Sigmoid colon (tissue), 6 donors: ENCODE measurements at regions not wholly inside any gene's neighbourhood (a gene's known extent, or its start where the extent isn't known, plus 50 kb on each side); places are given as distances from the start of the nearest gene placed in this dataset.
"Not testable (repeated sequence)": the region's sequence is repeated elsewhere in the genome, so short reads cannot be mapped to it uniquely, and the experiment has no call there.

Source experiments
- DNase-seq: peaks from one replicate; pipeline ENCODE4 v3.0.0-alpha.2; 2019
- H3K27ac ChIP-seq, 4 donors: fragments of 200-600 bp; sonication (generic); one replicate each; pipeline ENCODE4 v1.5.1; 2016 to 2019; ENCODE audit warnings: mild to moderate bottlenecking in 1 of 4
- H3K27me3 ChIP-seq, 3 donors: fragments of 200-600 bp; sonication (generic); one replicate each; pipeline ENCODE4 v1.5.1; 2019; ENCODE audit warnings: mild to moderate bottlenecking in 1 of 3
- H3K36me3 ChIP-seq, 4 donors: fragments of 200-600 bp; sonication (generic); one replicate each; pipeline ENCODE4 v1.5.1; 2016 to 2019
- H3K4me1 ChIP-seq, 4 donors: fragments of 200-600 bp; sonication (generic); one replicate each; pipeline ENCODE4 v1.5.1; 2017 to 2019
- H3K4me3 ChIP-seq, 4 donors: fragments of 200-600 bp; sonication (generic); one replicate each; pipeline ENCODE4 v1.5.1; 2017 to 2019; ENCODE audit warnings: mild to moderate bottlenecking in 2 of 4, moderate library complexity in 1 of 4
- H3K9me3 ChIP-seq, 4 donors: fragments of 200-600 bp in 3 of 4; sonication (generic) in 3 of 4; one replicate each; pipeline versions ENCODE4 v1.5.1 to v1.6.1; 2013 to 2019
- CTCF ChIP-seq, 4 experiments: fragments of 450-650 bp in 3 of 4; fragments of 200-600 bp in 1 of 4; IDR thresholded peaks; one replicate each; pipeline ENCODE4 v1.5.1; 2016 to 2019; ENCODE audit warnings: antibody characterized with exemption in 4 of 4, mild to moderate bottlenecking in 3 of 4, moderate library complexity in 2 of 4
- EP300 ChIP-seq, 4 donors: sonication (generic); formaldehyde crosslinking; IDR thresholded peaks; one replicate each; pipeline ENCODE4 v1.6.1; 2017; ENCODE audit warnings: antibody characterized with exemption in 4 of 4
- POLR2A ChIP-seq, 2 donors: fragments of 450-650 bp; IDR thresholded peaks; one replicate each; pipeline ENCODE4 v1.6.1; 2016; ENCODE audit warnings: antibody characterized with exemption in 2 of 2, mild to moderate bottlenecking in 2 of 2, moderate library complexity in 2 of 2
- POLR2AphosphoS5 ChIP-seq, 4 donors: sonication (generic); formaldehyde crosslinking; IDR thresholded peaks; one replicate each; pipeline ENCODE4 v1.6.1; 2017; ENCODE audit warnings: antibody characterized with exemption in 4 of 4
- WGBS, 2 donors: extraction: QIAGEN DNeasy Blood & Tissue Kit; methylation state at CpG; one replicate each; pipeline ENCODE4 v1.1.7; 2013; 5-methylcytosine and 5-hydroxymethylcytosine counted together
- intact Hi-C: fragments of 100-400 bp; cut with DNase I; formaldehyde crosslinking; loops from one replicate; pipeline ENCODE4 v1.15.1; 2023
- donor health status: healthy with polysubstance abuse.
- donor health status: healthy.

- intact Hi-C loops, H3K4me1 ChIP-seq, H3K27ac ChIP-seq, DNase-seq, H3K36me3 ChIP-seq, H3K4me3 ChIP-seq, H3K9me3 ChIP-seq, H3K27me3 ChIP-seq: not testable (repeated sequence)
- WGBS, 2 donors: 94 to 96% methylated on average over 28 of the region's 28 CpGs
Observed at GRCh38 chr4:142897518-142897917, 51.4 kb upstream of the INPP4B start.

- Histone ChIP-seq H3K4me3 (no peak overlapping the region), H3K27me3 (no peaks in the 10 kb centered on the region), H3K9me3 (no peaks in the 10 kb centered on the region), H3K4me1 (no peaks in the 10 kb centered on the region), H3K27ac (no peak overlapping the region), H3K36me3 (no peaks in the 10 kb centered on the region)
- 93 to 96% methylated on average over 1 of the region's 1 CpG for WGBS, 2 donors
- intact Hi-C loops: no loop called here
- no peak for DNase-seq
- TF ChIP-seq CTCF (IDR thresholded peaks at IDR 0.05) (no peak), POLR2AphosphoS5 (IDR thresholded peaks at IDR 0.05) (no peak), POLR2A (IDR thresholded peaks at IDR 0.05) (no peak), EP300 (IDR thresholded peaks at IDR 0.05) (no peak)
Observed at GRCh38 chr4:142900622-142901021, 54.5 kb upstream of the INPP4B start.

- Histone ChIP-seq H3K27me3 (no peaks in the 10 kb centered on the region), H3K36me3 (no peaks in the 10 kb centered on the region), H3K4me3 (no peak overlapping the region), H3K4me1 (no peaks in the 10 kb centered on the region), H3K9me3 (no peaks in the 10 kb centered on the region), H3K27ac (no peak overlapping the region)
- WGBS, 2 donors: 69 to 75% methylated on average over 5 of the region's 5 CpGs
- DNase-seq: no peak
- TF ChIP-seq POLR2A (IDR thresholded peaks at IDR 0.05) (no peak), POLR2AphosphoS5 (IDR thresholded peaks at IDR 0.05) (no peak), EP300 (IDR thresholded peaks at IDR 0.05) (no peak), CTCF (IDR thresholded peaks at IDR 0.05) (no peak)
- intact Hi-C loops: no loop called here
Observed at GRCh38 chr4:142901166-142901662, 55.1 kb upstream of the INPP4B start.

- H3K27me3 ChIP-seq, H3K4me3 ChIP-seq, H3K27ac ChIP-seq, H3K4me1 ChIP-seq, H3K36me3 ChIP-seq, DNase-seq, intact Hi-C loops, H3K9me3 ChIP-seq: not testable (repeated sequence)
- WGBS, 2 donors: 79 to 83% methylated on average over 2 of the region's 2 CpGs
Observed at GRCh38 chr4:142903617-142904016, 57.5 kb upstream of the INPP4B start.

DNA sequence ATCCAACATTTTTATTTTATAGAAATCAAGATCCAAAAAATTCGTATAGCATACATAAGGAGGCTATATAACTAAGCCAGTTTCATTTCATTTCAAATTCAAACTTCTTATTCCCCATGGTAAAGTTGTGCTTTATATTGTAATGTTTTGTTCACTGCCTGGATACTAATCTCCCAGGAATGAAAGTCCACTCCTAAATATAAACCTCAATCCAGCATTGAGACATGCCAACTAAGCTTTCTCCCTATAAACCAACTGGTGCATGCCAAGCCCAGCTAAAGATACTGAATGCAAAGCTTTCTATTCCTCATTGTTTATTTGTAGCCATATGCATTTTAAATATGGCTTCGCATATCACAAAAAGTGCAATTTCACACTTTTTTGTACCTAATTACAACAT is 63.8 kb upstream of the INPP4B start:
- TF ChIP-seq EP300 (IDR thresholded peaks at IDR 0.05) (no peak), CTCF (IDR thresholded peaks at IDR 0.05) (no peak), POLR2A (IDR thresholded peaks at IDR 0.05) (no peak), POLR2AphosphoS5 (IDR thresholded peaks at IDR 0.05) (no peak)
- H3K4me3 ChIP-seq: no peak overlapping the region
- intact Hi-C loops: no loop called here
- H3K4me1 ChIP-seq: peaks cover 0 to 41% (median 17%) of the 10 kb centered on the region in 4 donors
- no peaks in the 10 kb centered on the region for H3K9me3 ChIP-seq
- H3K27ac ChIP-seq: peak overlapping the region in 3 of 4 donors; percentile 18 to 57 (median 41)
- H3K36me3 ChIP-seq: no peaks in the 10 kb centered on the region
- DNase-seq: no peak
- WGBS, 2 donors: 63 to 81% methylated on average over 2 of the region's 2 CpGs
- no peaks in the 10 kb centered on the region for H3K27me3 ChIP-seq

GRCh38 chr4:142913034-142913433 is 66.9 kb upstream of the INPP4B start:
- Histone ChIP-seq H3K9me3 (no peaks in the 10 kb centered on the region), H3K27ac (peak overlapping the region; percentile 33 to 73 (median 58)), H3K4me1 (peaks cover 0 to 48% (median 17%) of the 10 kb centered on the region in 4 donors)

More at GRCh38 chr4:142913034-142913433, 66.9 kb upstream of the INPP4B start:
- WGBS, 2 donors: 92 to 96% methylated on average over 1 of the region's 1 CpG
- Histone ChIP-seq H3K4me3 (no peak overlapping the region), H3K36me3 (no peaks in the 10 kb centered on the region), H3K27me3 (no peaks in the 10 kb centered on the region)
- no peak for DNase-seq
- TF ChIP-seq EP300 (IDR thresholded peaks at IDR 0.05) (peak; percentile 24 to 95 (median 73)), POLR2A (IDR thresholded peaks at IDR 0.05) (no peak), POLR2AphosphoS5 (IDR thresholded peaks at IDR 0.05) (peak in 3 of 4 donors; percentile 24 to 60 (median 37)), CTCF (IDR thresholded peaks at IDR 0.05) (no peak)
- intact Hi-C loops: no loop called here
